NCI-H2029 (cell line): ENCODE measurements at regions not wholly inside any gene's neighbourhood (a gene's known extent, or its start where the extent isn't known, plus 50 kb on each side); places are given as distances from the start of the nearest gene placed in this dataset.

ENCODE experiments used
- DNase-seq: peaks from one replicate; lab custom pipeline; 2025; lab: John Stamatoyannopoulos, UW

DNA sequence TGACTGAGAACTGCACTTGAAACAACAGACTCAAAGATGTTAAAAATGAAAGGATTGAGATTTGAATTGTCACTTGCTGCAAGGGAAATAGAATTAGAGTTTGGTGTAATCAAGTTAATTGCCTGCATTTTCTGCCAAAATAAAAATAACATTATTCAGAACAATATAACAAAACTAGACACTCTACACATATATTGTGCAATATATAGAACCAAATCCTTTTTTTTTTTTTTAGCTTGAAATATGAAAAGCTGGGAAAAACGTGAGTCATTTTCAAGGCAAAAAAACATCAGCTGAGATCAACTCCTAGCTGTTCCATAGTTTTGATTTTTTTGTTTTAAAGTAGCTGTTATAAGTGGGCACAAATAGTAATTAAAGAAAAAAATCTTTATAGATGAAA lies 561.5 kb downstream of the DNAJB9 start:
- DNase-seq: no peak

GRCh38 chr7:109136893-109137292 lies 567.2 kb downstream of the DNAJB9 start:
- DNase-seq: no peak

DNA sequence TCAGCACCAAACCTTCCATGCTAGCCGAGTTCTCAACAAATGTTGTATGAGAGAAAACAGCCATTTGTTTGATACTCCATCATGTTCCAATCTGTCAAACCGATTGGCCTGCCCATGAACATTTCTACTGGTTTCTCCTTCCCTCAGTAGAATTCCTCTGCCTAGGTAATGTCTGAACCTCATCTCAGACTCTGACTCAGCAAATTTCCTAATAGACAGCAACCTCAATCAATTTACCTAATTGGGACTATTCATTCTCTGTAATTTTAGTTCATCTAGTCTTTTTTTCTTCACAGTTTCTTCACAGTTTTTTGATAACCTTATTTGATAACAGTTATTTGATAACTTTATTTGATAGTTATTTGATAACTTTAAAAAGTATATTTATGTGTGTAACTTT lies 585.1 kb downstream of the DNAJB9 start:
- DNase-seq: no peak

DNA sequence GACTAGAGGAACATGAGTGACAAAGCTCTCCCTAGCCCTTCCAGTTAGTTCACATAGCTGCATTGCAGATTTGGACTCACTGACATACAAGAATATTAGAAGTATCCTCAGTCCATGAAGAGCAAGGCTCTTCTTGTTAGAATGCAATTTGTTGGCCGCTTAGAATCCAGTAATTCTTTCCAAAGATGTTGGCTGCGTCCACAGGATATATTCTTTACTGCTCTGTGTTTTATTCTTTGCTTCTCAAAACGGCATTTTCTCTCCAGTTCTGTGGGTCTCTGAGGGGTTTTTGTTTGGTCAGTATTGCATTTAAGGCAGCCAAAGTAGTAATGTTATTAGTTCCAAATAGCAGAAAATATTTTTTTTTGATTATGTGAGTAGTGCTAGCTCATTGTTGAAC lies 588.6 kb downstream of the DNAJB9 start:
- no peak for DNase-seq

DNA sequence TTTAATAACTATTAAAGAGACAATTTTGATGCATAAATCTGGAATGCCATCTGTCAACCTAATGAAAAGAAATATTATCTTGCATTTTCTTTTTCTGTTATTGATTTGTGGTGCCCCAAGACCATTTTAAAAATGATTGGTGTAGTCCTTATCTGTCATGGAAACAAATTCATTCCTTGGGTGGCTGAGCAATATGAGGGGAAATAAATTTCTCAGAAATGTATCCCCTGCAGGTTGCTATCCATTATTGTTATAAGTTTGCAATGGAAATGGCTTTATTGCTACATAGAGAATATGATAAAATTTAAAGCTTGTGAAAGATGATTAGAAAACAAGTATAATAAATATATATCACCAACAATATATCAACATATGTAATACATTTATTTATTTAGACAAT lies 607.0 kb downstream of the DNAJB9 start:
- DNase-seq: no peak

DNA sequence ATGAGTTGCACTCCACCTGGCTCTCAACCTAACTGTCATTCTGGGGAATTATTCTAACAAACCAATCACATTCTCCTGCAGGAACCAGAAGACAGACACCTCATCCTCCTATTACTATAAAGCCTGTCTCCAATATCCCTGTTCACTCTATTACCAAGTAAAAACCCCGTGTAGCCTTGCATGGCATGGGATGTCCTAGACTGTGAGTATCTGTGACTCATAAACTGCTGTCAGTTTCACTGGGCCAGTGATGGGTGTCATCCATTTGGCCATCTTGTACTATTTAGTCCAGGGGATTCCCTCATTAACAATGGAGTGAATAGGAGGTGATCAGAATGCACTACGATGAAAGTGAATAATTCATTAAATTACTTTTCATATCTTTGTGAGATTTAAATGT lies 608.7 kb downstream of the DNAJB9 start:
- DNase-seq: no peak

DNA sequence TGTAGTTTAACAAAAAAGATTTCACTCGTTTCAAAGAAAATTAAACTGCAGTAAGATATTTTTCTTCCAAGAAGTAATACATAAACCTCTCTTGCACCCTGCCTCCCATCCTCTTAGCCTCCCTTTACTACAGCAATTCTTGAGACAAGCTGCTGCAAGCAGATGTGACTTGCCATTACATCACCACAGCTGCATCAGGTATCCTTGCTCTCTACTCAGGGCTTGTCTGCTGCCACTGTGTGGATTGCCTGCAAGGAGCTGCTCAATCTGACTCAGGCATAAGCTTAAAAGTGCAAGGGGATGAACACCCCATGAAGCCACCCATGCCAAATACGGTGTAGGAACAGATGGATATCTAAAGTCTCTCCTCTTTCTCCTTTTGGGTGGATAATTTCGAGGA lies 609.9 kb downstream of the DNAJB9 start:
- DNase-seq: no peak

- no peak for DNase-seq
Observed at GRCh38 chr7:109190766-109191398, 621.2 kb downstream of the DNAJB9 start.

DNA sequence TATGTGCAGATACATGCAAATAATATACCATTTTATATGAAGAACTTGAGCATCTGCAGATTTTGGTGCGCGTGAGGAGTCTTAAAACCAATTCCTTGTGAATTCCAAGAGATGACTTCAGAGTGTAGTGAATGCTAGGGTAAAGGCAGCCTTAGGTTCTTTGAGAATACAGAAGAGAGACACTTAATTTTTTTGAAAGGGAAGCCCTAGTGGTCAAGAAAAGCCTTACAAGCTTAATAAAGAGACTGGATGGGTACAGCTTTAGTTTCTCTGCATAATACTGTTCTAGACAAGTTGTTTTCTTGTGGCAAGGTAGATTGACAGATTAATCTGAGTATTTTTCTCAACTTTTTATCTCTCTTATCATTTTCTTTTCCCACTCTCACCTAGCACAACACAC lies 636.5 kb downstream of the DNAJB9 start:
- DNase-seq: no peak

DNA sequence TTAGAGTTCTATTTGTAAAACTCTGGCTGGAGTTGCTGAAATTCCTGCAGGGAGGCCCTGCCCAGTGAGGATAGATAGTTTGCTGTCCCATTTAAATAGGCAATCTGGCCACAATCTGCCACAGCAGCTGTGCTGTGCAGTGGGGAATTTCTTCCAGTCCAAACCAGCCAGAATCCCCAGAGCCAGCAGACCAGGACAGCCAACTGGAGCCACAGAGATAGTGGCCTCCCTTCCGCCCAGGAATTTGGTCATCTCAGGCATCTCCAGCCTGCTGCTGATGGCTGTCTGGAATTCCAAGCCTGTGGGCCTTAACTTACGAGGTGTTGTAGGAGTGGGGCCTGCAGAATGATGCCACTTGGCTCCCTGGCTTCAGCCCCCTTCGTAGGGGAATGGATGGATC lies 643.4 kb downstream of the DNAJB9 start:
- DNase-seq: no peak

DNA sequence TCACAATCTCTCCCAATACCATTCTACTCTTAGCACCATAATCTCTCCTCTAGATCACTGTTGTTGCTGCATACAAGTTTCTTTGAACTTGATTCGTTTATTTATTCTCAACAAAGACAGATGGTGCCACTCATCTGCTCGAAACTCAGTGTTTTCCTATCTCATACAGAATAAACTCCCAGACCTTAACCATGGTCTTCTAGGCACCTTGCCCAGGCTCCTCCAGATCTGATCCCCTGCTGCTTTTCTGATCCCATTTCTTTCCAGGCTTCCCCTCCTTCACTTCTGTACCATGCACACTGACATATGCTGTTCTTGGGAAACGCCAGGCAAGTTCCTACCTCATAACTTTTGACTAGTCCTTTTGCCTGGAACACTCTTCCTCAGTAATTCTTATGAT lies 645.7 kb downstream of the DNAJB9 start:
- no peak for DNase-seq

GRCh38 chr7:109224100-109224499 lies 654.4 kb downstream of the DNAJB9 start:
- no peak for DNase-seq

DNA sequence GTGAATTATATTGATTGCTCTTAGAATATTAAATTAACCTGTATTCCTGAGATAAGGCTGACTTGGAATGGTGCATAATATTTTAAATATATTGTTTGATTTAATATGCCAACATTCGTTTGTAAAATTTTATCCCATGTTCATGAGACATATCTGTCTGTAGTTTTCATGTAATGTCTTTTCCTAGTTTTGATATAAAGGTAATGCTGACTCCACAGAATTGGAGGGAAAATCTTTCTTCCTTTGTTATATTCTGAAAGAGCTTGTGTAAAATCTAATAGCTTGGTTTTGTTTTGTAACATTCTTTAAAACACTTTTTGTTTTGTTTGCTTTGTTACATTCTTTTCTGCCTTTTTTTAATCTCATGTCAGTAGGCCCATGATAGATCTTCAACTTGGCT lies 657.0 kb downstream of the DNAJB9 start:
- DNase-seq: no peak

DNA sequence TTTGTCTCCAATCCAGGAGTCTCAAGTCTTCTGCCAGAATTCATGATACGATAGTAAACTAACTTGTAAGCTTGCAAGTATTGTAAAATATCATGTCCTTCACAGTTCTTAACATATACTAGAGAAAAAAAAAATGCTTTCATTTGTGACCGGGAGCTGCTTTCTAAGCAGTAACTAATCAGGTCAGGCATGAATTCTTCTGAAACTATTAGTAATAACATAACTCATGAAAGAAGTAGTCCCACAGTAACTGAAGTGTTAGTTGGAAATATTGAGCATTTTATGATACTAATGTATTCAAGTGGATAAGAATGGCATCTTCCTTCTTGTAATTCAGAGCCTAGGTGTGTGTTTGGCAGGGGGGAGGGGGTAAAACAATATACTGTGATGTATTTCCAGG lies 665.6 kb downstream of the DNAJB9 start:
- no peak for DNase-seq

DNA sequence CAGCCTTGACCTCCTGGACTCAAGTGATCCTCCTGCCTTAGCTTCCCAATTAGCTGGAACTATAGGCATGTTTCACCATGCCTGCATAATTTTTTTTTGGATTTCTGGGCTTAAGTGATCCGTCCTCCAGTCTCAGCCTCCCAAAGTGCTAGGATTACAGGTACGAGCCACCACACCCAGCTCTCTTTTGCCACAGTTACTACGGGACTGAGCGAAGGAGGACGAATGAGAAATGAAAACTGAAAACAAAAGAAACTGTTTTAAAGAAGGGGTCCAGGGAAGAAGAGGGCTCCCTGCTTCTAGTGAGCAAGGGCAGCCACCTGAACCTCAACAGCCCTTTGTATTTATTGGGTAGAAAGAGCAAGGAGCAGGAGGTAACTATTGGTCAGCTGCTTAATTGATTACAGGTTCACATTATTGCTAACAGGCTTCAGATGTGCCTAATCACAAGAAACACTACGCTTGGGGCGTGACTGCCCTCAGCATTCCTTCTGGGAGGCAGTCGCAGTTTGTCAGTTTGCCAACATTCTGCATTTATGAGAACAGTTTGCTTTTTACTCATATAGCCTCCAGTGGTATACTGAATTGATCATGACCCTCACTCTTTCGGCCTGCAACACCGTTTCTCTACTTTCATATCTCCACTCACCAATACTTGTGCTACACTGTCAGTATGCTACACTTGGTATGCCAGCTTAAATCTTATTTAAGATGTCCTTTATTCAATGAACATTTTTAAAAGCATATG lies 676.8 kb downstream of the DNAJB9 start:
- no peak for DNase-seq

DNA sequence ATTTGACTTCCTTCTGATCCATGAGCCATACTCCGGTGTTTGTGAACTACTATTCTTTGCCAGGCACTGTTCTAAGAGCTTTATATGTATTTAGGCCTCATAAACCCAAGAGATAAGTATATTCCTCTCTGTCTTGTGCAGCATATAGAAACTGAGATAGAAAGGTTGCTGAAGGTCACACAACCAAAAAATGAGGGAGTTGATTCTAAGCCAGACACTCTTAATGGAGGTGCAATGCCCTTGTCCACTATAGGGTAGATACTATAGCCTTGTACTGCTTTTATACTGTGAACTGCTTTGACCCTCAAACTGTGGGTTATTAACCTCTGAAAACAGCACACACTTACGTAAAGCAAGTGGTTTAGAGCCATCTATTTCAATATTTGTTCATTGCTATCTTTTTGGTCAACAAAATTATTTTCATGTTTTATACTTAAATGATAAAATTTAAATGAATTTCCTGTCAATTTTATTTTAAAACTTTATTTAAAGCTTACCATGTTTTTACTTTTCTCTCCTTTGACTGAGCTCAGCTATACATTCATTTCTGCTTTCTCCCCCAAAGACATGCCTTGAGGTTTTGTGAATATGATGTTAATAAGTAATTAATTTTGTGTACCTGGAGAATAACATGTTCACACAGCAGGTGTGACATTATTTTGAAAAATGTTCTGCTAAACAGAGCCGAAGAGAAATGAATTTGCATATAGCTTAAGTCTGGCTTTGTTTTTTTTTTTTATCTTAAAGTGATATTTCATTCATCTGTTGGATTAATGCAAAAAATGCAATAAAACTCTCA lies 687.3 kb downstream of the DNAJB9 start:
- no peak for DNase-seq

GRCh38 chr7:109259151-109259550 lies 689.5 kb downstream of the DNAJB9 start:
- DNase-seq: no peak

GRCh38 chr7:109261781-109262180 lies 692.1 kb downstream of the DNAJB9 start:
- DNase-seq: no peak

DNA sequence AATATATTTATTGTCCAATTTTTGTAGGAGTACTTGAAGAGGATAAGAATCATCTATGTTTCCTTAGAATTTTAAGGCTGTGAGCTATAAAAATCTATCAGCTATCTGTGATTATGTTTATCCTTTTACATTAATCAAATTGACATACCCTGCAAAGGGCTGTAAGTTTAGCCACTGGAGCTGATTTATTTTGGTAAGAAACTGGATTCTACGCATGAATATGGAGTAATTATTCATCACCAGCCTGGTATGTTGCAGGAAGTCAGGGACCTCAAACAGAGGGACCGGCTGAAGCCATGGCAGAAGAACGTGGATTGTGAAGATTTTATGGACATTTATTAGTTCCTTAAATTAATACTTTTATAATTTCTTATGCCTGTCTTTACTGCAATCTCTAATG lies 696.9 kb downstream of the DNAJB9 start:
- DNase-seq: no peak

GRCh38 chr7:109276348-109276747 lies 706.7 kb downstream of the DNAJB9 start:
- no peak for DNase-seq

DNA sequence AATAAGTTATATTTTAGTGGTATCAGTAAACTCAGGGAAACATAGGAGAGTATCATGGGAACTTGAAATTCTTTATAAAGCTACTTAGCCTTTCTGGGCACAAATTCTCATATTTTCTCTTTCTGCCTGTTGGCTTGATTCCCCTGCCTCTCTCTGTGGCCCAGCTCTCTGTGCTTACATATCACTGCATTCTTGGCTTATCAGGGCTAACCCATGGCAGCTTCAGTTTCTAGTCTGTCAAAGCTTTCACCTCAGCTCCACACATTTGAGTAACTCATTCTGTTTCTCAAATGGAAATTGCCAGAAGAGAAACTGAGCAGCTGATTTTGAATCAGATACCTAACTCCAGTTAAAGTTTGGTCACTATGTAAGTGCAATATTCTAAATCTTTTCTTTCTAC lies 713.1 kb downstream of the DNAJB9 start:
- DNase-seq: no peak

DNA sequence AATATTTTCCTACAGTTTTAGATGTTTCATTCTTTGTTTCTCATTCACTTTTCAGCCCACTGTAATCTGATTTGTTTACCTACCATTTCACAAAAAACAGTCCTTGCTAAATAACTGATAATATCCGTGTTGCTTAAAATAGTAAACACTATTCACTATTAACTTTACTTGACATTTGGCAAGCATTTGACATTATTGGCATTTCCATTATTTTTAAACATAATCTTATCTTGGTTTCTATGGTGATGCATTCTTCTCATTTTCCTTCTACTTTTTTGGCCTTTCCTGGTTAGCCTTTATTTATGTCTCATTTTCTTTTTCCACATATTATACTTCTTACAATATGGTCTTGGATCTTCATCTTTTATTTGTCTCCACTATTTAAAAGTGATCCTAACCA lies 715.3 kb downstream of the DNAJB9 start:
- DNase-seq: no peak

GRCh38 chr7:109295158-109295557 lies 725.5 kb downstream of the DNAJB9 start:
- no peak for DNase-seq
